ENCODE measurements at regions not wholly inside any gene's neighbourhood (a gene's known extent, or its start where the extent isn't known, plus 50 kb on each side); places are given as distances from the start of the nearest gene placed in this dataset.

- DNase-seq, result no peak
These were observed 183.5 kb downstream of the SCG2 start for GRCh38 chr2:223418604-223419199.

GRCh38 chr2:223420048-223420447 is 182.1 kb downstream of the SCG2 start:
- H3K36me3 Mint-ChIP-seq, result no peaks in the 10 kb centered on the region
- ChIA-PET POLR2A (no interaction called here), CTCF (no interaction called here)
- no peak overlapping the region for H3K4me3 ChIP-seq (ENCODE audit: low read length)
- H3K27ac ChIP-seq (ENCODE audit: low read depth, low read length), result no peak overlapping the region
- intact Hi-C loops (cut with micrococcal nuclease), result no loop called here
- DNase-seq (no peak), ATAC-seq (no peak)
- no peak overlapping the region for H3K27ac Mint-ChIP-seq
- no peaks in the 10 kb centered on the region for H3K36me3 ChIP-seq (ENCODE audit: control insufficient read depth in 2 of 3, insufficient read depth in 3 of 3, low read length in 3 of 3)
- no peak overlapping the region for H3K4me3 Mint-ChIP-seq
- H3K27me3 Mint-ChIP-seq, result no peaks in the 10 kb centered on the region
- H3K4me1 Mint-ChIP-seq, result no peaks in the 10 kb centered on the region
- H3K9me3 Mint-ChIP-seq, result peaks cover 0 to 8% (median 0%) of the 10 kb centered on the region in 11 donors
- no peaks in the 10 kb centered on the region for H3K27me3 ChIP-seq (ENCODE audit: control insufficient read depth in 2 of 2, insufficient read depth in 2 of 2, low read length in 2 of 2)
- H3K4me1 ChIP-seq (ENCODE audit: control insufficient read depth in 2 of 2, insufficient read depth in 2 of 2, low read length in 2 of 2), result no peaks in the 10 kb centered on the region
- H3K9me3 ChIP-seq (ENCODE audit: control insufficient read depth in 2 of 3, low read length in 3 of 3), result no peaks in the 10 kb centered on the region

More at GRCh38 chr2:223418604-223419199, 183.5 kb downstream of the SCG2 start:
- H3K4me3 Mint-ChIP-seq, result no peak overlapping the region
- peaks cover 0 to 7% (median 2%) of the 10 kb centered on the region in 11 donors for H3K9me3 Mint-ChIP-seq
- H3K27ac Mint-ChIP-seq, result no peak overlapping the region
- H3K36me3 ChIP-seq (ENCODE audit: control insufficient read depth in 2 of 3, insufficient read depth in 3 of 3, low read length in 3 of 3), result no peaks in the 10 kb centered on the region
- H3K4me1 ChIP-seq (ENCODE audit: control insufficient read depth in 2 of 2, insufficient read depth in 2 of 2, low read length in 2 of 2), result no peaks in the 10 kb centered on the region
- H3K27me3 ChIP-seq (ENCODE audit: control insufficient read depth in 2 of 2, insufficient read depth in 2 of 2, low read length in 2 of 2), result no peaks in the 10 kb centered on the region
- no peak overlapping the region for H3K27ac ChIP-seq (ENCODE audit: low read depth, low read length)
- no peaks in the 10 kb centered on the region for H3K4me1 Mint-ChIP-seq
- ATAC-seq, result no peak
- H3K27me3 Mint-ChIP-seq, result peaks cover 0 to 4% (median 0%) of the 10 kb centered on the region in 5 donors
- no peak overlapping the region for H3K4me3 ChIP-seq (ENCODE audit: low read length)
- H3K9me3 ChIP-seq (ENCODE audit: control insufficient read depth in 2 of 3, low read length in 3 of 3), result no peaks in the 10 kb centered on the region
- ChIA-PET CTCF (no interaction called here), POLR2A (no interaction called here)
- intact Hi-C loops (cut with micrococcal nuclease), result no loop called here
- no peaks in the 10 kb centered on the region for H3K36me3 Mint-ChIP-seq

GRCh38 chr2:223431479-223431878 is 170.7 kb downstream of the SCG2 start:
- ATAC-seq, result no peak
- H3K27ac Mint-ChIP-seq, result no peak overlapping the region
- peaks cover 0 to 14% (median 3%) of the 10 kb centered on the region in 11 donors for H3K9me3 Mint-ChIP-seq
- no peak overlapping the region for H3K4me3 Mint-ChIP-seq
- no peaks in the 10 kb centered on the region for H3K36me3 Mint-ChIP-seq
- DNase-seq, result no peak
- peaks cover 0 to 6% (median 0%) of the 10 kb centered on the region in 5 donors for H3K27me3 Mint-ChIP-seq
- POLR2A ChIA-PET, result no interaction called here
- H3K36me3 ChIP-seq (ENCODE audit: control insufficient read depth in 2 of 3, insufficient read depth in 3 of 3, low read length in 3 of 3), result no peaks in the 10 kb centered on the region
- CTCF ChIA-PET, result no interaction called here
- H3K27me3 ChIP-seq (ENCODE audit: control insufficient read depth in 2 of 2, insufficient read depth in 2 of 2, low read length in 2 of 2), result no peaks in the 10 kb centered on the region
- no peaks in the 10 kb centered on the region for H3K4me1 Mint-ChIP-seq
- no peak overlapping the region for H3K27ac ChIP-seq (ENCODE audit: low read depth, low read length)
- intact Hi-C loops (cut with micrococcal nuclease), result no loop called here
- H3K4me1 ChIP-seq (ENCODE audit: control insufficient read depth in 2 of 2, insufficient read depth in 2 of 2, low read length in 2 of 2), result no peaks in the 10 kb centered on the region
- H3K9me3 ChIP-seq (ENCODE audit: control insufficient read depth in 2 of 3, low read length in 3 of 3), result no peaks in the 10 kb centered on the region
- no peak overlapping the region for H3K4me3 ChIP-seq (ENCODE audit: low read length)

- H3K36me3 ChIP-seq (ENCODE audit: control insufficient read depth in 2 of 3, insufficient read depth in 3 of 3, low read length in 3 of 3), result no peaks in the 10 kb centered on the region
- no peak overlapping the region for H3K4me3 ChIP-seq (ENCODE audit: low read length)
- no peaks in the 10 kb centered on the region for H3K4me1 Mint-ChIP-seq
- ChIA-PET POLR2A (no interaction called here), CTCF (no interaction called here)
- no peaks in the 10 kb centered on the region for H3K36me3 Mint-ChIP-seq
- DNase-seq (no peak), ATAC-seq (no peak)
- H3K4me3 Mint-ChIP-seq, result no peak overlapping the region
- H3K27ac Mint-ChIP-seq, result no peak overlapping the region
- intact Hi-C loops (cut with micrococcal nuclease), result no loop called here
- H3K27me3 Mint-ChIP-seq, result peaks cover 0 to 2% (median 0%) of the 10 kb centered on the region in 5 donors
- H3K4me1 ChIP-seq (ENCODE audit: control insufficient read depth in 2 of 2, insufficient read depth in 2 of 2, low read length in 2 of 2), result no peaks in the 10 kb centered on the region
- H3K27me3 ChIP-seq (ENCODE audit: control insufficient read depth in 2 of 2, insufficient read depth in 2 of 2, low read length in 2 of 2), result no peaks in the 10 kb centered on the region
- H3K27ac ChIP-seq (ENCODE audit: low read depth, low read length), result no peak overlapping the region
- no peaks in the 10 kb centered on the region for H3K9me3 ChIP-seq (ENCODE audit: control insufficient read depth in 2 of 3, low read length in 3 of 3)
- peaks cover 0 to 8% (median 1%) of the 10 kb centered on the region in 11 donors for H3K9me3 Mint-ChIP-seq
These were observed 168.7 kb downstream of the SCG2 start for GRCh38 chr2:223433461-223433860.

- no peaks in the 10 kb centered on the region for H3K9me3 ChIP-seq (ENCODE audit: control insufficient read depth in 2 of 3, low read length in 3 of 3)
- no peaks in the 10 kb centered on the region for H3K27me3 ChIP-seq (ENCODE audit: control insufficient read depth in 2 of 2, insufficient read depth in 2 of 2, low read length in 2 of 2)
- ChIA-PET CTCF (no interaction called here), POLR2A (no interaction called here)
- Mint-ChIP-seq H3K4me1 (no peaks in the 10 kb centered on the region), H3K27ac (no peak overlapping the region), H3K36me3 (no peaks in the 10 kb centered on the region), H3K9me3 (peaks cover 0 to 4% (median 0%) of the 10 kb centered on the region in 11 donors), H3K4me3 (no peak overlapping the region), H3K27me3 (no peaks in the 10 kb centered on the region)
- H3K4me1 ChIP-seq (ENCODE audit: control insufficient read depth in 2 of 2, insufficient read depth in 2 of 2, low read length in 2 of 2), result no peaks in the 10 kb centered on the region
- H3K36me3 ChIP-seq (ENCODE audit: control insufficient read depth in 2 of 3, insufficient read depth in 3 of 3, low read length in 3 of 3), result no peaks in the 10 kb centered on the region
- no peak overlapping the region for H3K27ac ChIP-seq (ENCODE audit: low read depth, low read length)
- no peak for DNase-seq
- intact Hi-C loops (cut with micrococcal nuclease), result no loop called here
- no peak overlapping the region for H3K4me3 ChIP-seq (ENCODE audit: low read length)
- ATAC-seq, result no peak
These were observed 164.4 kb downstream of the SCG2 start for GRCh38 chr2:223437788-223438187.

- DNase-seq (no peak), ATAC-seq (no peak)
- no peaks in the 10 kb centered on the region for H3K36me3 Mint-ChIP-seq
- no peaks in the 10 kb centered on the region for H3K27me3 Mint-ChIP-seq
- H3K36me3 ChIP-seq (ENCODE audit: control insufficient read depth in 2 of 3, insufficient read depth in 3 of 3, low read length in 3 of 3), result no peaks in the 10 kb centered on the region
- H3K9me3 Mint-ChIP-seq, result peaks cover 0 to 6% (median 2%) of the 10 kb centered on the region in 11 donors
- H3K27ac ChIP-seq (ENCODE audit: low read depth, low read length), result no peak overlapping the region
- intact Hi-C loops (cut with micrococcal nuclease), result no loop called here
- no peak overlapping the region for H3K4me3 ChIP-seq (ENCODE audit: low read length)
- H3K4me1 ChIP-seq (ENCODE audit: control insufficient read depth in 2 of 2, insufficient read depth in 2 of 2, low read length in 2 of 2), result no peaks in the 10 kb centered on the region
- ChIA-PET POLR2A (no interaction called here), CTCF (no interaction called here)
- no peak overlapping the region for H3K27ac Mint-ChIP-seq
- no peaks in the 10 kb centered on the region for H3K9me3 ChIP-seq (ENCODE audit: control insufficient read depth in 2 of 3, low read length in 3 of 3)
- no peaks in the 10 kb centered on the region for H3K27me3 ChIP-seq (ENCODE audit: control insufficient read depth in 2 of 2, insufficient read depth in 2 of 2, low read length in 2 of 2)
- H3K4me1 Mint-ChIP-seq, result no peaks in the 10 kb centered on the region
- H3K4me3 Mint-ChIP-seq, result no peak overlapping the region
These were observed 163.0 kb downstream of the SCG2 start for GRCh38 chr2:223439184-223439583.

GRCh38 chr2:223439786-223440185 is 162.4 kb downstream of the SCG2 start:
- H3K27ac Mint-ChIP-seq, result no peak overlapping the region
- H3K4me3 Mint-ChIP-seq, result no peak overlapping the region
- Histone ChIP-seq H3K27ac (ENCODE audit: low read depth, low read length) (no peak overlapping the region), H3K27me3 (ENCODE audit: control insufficient read depth in 2 of 2, insufficient read depth in 2 of 2, low read length in 2 of 2) (no peaks in the 10 kb centered on the region), H3K9me3 (ENCODE audit: control insufficient read depth in 2 of 3, low read length in 3 of 3) (no peaks in the 10 kb centered on the region), H3K4me1 (ENCODE audit: control insufficient read depth in 2 of 2, insufficient read depth in 2 of 2, low read length in 2 of 2) (no peaks in the 10 kb centered on the region), H3K36me3 (ENCODE audit: control insufficient read depth in 2 of 3, insufficient read depth in 3 of 3, low read length in 3 of 3) (no peaks in the 10 kb centered on the region), H3K4me3 (ENCODE audit: low read length) (no peak overlapping the region)
- no peaks in the 10 kb centered on the region for H3K4me1 Mint-ChIP-seq
- DNase-seq, result no peak
- ATAC-seq, result no peak
- POLR2A ChIA-PET, result no interaction called here
- CTCF ChIA-PET, result no interaction called here
- H3K27me3 Mint-ChIP-seq, result no peaks in the 10 kb centered on the region
- H3K9me3 Mint-ChIP-seq, result peaks cover 0 to 7% (median 3%) of the 10 kb centered on the region in 11 donors
- intact Hi-C loops (cut with micrococcal nuclease), result no loop called here
- no peaks in the 10 kb centered on the region for H3K36me3 Mint-ChIP-seq

Data from naive thymus-derived CD4-positive, alpha-beta T cell (primary cell).